Tibial nerve (tissue), 4 donors: ENCODE measurements at regions not wholly inside any gene's neighbourhood (a gene's known extent, or its start where the extent isn't known, plus 50 kb on each side); places are given as distances from the start of the nearest gene placed in this dataset.

Source experiments
- EP300 ChIP-seq, 2 donors: sonication (generic); formaldehyde crosslinking; IDR thresholded peaks; one replicate each; pipeline ENCODE4 v1.6.1; 2017; ENCODE audit warnings: antibody characterized with exemption in 2 of 2, mild to moderate bottlenecking in 1 of 2
- POLR2A ChIP-seq, 2 donors: fragments of 450-650 bp; IDR thresholded peaks; one replicate each; pipeline ENCODE4 v1.6.1; 2017; ENCODE audit warnings: antibody characterized with exemption in 2 of 2, mild to moderate bottlenecking in 2 of 2, moderate library complexity in 2 of 2
- TF ChIP-seq, protein P1 (sequence below), 5 experiments: fragments of 200-600 bp in 3 of 5; fragments of 450-650 bp in 2 of 5; sonication (generic) in 3 of 5; IDR thresholded peaks; one replicate each; pipeline ENCODE4 v1.5.1; 2016 to 2019; ENCODE audit warnings: antibody characterized with exemption in 5 of 5, mild to moderate bottlenecking in 3 of 5, moderate library complexity in 2 of 5

- TF ChIP-seq, protein P1, sequence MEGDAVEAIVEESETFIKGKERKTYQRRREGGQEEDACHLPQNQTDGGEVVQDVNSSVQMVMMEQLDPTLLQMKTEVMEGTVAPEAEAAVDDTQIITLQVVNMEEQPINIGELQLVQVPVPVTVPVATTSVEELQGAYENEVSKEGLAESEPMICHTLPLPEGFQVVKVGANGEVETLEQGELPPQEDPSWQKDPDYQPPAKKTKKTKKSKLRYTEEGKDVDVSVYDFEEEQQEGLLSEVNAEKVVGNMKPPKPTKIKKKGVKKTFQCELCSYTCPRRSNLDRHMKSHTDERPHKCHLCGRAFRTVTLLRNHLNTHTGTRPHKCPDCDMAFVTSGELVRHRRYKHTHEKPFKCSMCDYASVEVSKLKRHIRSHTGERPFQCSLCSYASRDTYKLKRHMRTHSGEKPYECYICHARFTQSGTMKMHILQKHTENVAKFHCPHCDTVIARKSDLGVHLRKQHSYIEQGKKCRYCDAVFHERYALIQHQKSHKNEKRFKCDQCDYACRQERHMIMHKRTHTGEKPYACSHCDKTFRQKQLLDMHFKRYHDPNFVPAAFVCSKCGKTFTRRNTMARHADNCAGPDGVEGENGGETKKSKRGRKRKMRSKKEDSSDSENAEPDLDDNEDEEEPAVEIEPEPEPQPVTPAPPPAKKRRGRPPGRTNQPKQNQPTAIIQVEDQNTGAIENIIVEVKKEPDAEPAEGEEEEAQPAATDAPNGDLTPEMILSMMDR (IDR thresholded peaks at IDR 0.05): no peak
- no peak for TF ChIP-seq EP300 (IDR thresholded peaks at IDR 0.05)
- no peak for TF ChIP-seq POLR2A (IDR thresholded peaks at IDR 0.05)
Measured at GRCh38 chr4:117770269-117771102, 263.8 kb upstream of the NDST3 start.
